Liver (tissue), 3 donors: ENCODE measurements at regions not wholly inside any gene's neighbourhood (a gene's known extent, or its start where the extent isn't known, plus 50 kb on each side); places are given as distances from the start of the nearest gene placed in this dataset.

Experiments
- EGR1 ChIP-seq, 2 donors: IDR thresholded peaks; 2 replicates each; pipeline ENCODE4 v1.6.1; 2016 to 2018; ENCODE audit warnings: antibody characterized with exemption in 2 of 2, low read depth in 2 of 2
- GABPA ChIP-seq, 2 donors: IDR thresholded peaks in 1 of 2; conservative IDR thresholded peaks in 1 of 2; 2 replicates each; pipeline ENCODE4 v1.6.1; 2016; ENCODE audit warnings: antibody characterized with exemption in 2 of 2, mild to moderate bottlenecking in 1 of 2, moderate library complexity in 1 of 2
- TAF1 ChIP-seq: conservative IDR thresholded peaks from 2 replicates; pipeline ENCODE4 v1.6.1; 2016; ENCODE audit warnings: antibody characterized with exemption, mild to moderate bottlenecking
- TF ChIP-seq, protein P1 (sequence below): fragments of 150-350 bp; IDR thresholded peaks from 2 replicates; pipeline ENCODE4 v1.5.1; 2017; ENCODE audit warnings: improper control_type of control experiment, low read depth, low read length; ENCODE audit not compliant: missing input control
- TF ChIP-seq, protein P2 (sequence below): IDR thresholded peaks from 2 replicates; pipeline ENCODE4 v1.6.1; 2016; ENCODE audit warnings: antibody characterized with exemption
- TF ChIP-seq, protein P3 (sequence below): IDR thresholded peaks from 2 replicates; pipeline ENCODE4 v1.6.1; 2016; ENCODE audit warnings: antibody characterized with exemption, mild to moderate bottlenecking
- donor health status: healthy.
- donor health status: healthy.

DNA sequence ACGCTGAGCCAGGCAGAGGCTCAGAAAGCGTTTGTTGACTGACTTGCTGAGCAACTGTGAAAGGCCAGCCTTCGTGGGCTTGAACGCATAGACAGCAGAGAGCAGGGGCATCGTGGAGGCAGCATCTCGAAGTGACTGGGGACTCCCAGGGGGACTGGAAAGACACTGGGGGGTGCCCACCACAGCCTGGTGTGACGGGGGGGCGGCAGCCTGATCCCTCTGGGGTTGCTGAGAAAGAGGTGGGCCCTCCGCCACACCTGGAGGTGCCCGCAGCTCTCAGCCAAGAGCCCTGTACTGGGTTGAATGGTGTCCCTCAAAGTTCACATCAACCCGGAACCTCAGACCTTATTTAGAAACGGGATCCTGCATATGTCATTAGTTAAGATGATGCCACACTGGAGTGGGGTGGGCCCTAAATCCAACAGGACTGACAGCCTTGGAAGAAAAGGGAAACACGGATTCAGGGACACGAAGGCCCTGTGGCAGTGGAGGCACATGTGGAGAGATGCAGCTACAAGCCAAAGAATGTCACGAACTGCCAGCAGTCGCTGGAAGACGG lies 84.6 kb downstream of the RFLNA start:
- no peak for TF ChIP-seq GABPA (IDR thresholded peaks at IDR 0.05 in 1 of 2, conservative IDR thresholded peaks at IDR 0.05 in 1 of 2)
- TF ChIP-seq EGR1 (IDR thresholded peaks at IDR 0.05; ENCODE audit: low read depth in 2 of 2), result no peak
- TF ChIP-seq, protein P1, sequence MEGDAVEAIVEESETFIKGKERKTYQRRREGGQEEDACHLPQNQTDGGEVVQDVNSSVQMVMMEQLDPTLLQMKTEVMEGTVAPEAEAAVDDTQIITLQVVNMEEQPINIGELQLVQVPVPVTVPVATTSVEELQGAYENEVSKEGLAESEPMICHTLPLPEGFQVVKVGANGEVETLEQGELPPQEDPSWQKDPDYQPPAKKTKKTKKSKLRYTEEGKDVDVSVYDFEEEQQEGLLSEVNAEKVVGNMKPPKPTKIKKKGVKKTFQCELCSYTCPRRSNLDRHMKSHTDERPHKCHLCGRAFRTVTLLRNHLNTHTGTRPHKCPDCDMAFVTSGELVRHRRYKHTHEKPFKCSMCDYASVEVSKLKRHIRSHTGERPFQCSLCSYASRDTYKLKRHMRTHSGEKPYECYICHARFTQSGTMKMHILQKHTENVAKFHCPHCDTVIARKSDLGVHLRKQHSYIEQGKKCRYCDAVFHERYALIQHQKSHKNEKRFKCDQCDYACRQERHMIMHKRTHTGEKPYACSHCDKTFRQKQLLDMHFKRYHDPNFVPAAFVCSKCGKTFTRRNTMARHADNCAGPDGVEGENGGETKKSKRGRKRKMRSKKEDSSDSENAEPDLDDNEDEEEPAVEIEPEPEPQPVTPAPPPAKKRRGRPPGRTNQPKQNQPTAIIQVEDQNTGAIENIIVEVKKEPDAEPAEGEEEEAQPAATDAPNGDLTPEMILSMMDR, result no peak
- TF ChIP-seq, protein P2, sequence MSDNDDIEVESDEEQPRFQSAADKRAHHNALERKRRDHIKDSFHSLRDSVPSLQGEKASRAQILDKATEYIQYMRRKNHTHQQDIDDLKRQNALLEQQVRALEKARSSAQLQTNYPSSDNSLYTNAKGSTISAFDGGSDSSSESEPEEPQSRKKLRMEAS, result no peak
- TF ChIP-seq, protein P3, sequence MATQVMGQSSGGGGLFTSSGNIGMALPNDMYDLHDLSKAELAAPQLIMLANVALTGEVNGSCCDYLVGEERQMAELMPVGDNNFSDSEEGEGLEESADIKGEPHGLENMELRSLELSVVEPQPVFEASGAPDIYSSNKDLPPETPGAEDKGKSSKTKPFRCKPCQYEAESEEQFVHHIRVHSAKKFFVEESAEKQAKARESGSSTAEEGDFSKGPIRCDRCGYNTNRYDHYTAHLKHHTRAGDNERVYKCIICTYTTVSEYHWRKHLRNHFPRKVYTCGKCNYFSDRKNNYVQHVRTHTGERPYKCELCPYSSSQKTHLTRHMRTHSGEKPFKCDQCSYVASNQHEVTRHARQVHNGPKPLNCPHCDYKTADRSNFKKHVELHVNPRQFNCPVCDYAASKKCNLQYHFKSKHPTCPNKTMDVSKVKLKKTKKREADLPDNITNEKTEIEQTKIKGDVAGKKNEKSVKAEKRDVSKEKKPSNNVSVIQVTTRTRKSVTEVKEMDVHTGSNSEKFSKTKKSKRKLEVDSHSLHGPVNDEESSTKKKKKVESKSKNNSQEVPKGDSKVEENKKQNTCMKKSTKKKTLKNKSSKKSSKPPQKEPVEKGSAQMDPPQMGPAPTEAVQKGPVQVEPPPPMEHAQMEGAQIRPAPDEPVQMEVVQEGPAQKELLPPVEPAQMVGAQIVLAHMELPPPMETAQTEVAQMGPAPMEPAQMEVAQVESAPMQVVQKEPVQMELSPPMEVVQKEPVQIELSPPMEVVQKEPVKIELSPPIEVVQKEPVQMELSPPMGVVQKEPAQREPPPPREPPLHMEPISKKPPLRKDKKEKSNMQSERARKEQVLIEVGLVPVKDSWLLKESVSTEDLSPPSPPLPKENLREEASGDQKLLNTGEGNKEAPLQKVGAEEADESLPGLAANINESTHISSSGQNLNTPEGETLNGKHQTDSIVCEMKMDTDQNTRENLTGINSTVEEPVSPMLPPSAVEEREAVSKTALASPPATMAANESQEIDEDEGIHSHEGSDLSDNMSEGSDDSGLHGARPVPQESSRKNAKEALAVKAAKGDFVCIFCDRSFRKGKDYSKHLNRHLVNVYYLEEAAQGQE, result no peak
- no peak for TF ChIP-seq TAF1
